ENCODE measurements at regions not wholly inside any gene's neighbourhood (a gene's known extent, or its start where the extent isn't known, plus 50 kb on each side); places are given as distances from the start of the nearest gene placed in this dataset.

- TF ChIP-seq CTCF (IDR thresholded peaks at IDR 0.05), result no peak
- no peak for TF ChIP-seq POLR2A (IDR thresholded peaks at IDR 0.05)
- TF ChIP-seq POLR2AphosphoS5 (IDR thresholded peaks at IDR 0.05), result no peak
Observed at GRCh38 chr7:142347091-142347490, 89.2 kb upstream of the PRSS58 start.
